ENCODE measurements at regions not wholly inside any gene's neighbourhood (a gene's known extent, or its start where the extent isn't known, plus 50 kb on each side); places are given as distances from the start of the nearest gene placed in this dataset.
A peak's percentile ranks its signal among the peaks of the same experiment; 100 is the strongest.

DNA sequence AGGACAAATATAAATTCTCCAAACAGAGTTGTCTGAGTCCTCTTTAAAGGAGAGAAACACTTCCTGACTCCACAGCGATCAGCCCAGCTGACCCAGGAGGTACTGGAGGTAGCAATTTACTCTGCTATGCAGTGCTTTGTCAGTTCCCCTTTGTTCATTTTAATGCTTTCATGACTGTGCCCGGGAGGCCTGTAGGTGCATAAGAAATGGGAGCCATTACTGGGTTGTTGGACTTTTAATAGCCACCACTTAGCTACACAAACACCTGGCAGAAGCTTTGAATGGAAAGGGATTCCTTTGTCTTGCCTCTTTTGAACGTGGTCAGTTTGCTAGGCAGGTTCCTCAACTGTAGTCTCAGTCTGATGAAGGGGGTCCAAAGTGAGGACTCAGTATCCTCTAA is 59.0 kb upstream of the AFF2 start:
- no peak for ATAC-seq
- Mint-ChIP-seq H3K9me3 (no peaks in the 10 kb centered on the region), H3K4me1 (no peaks in the 10 kb centered on the region), H3K36me3 (no peaks in the 10 kb centered on the region), H3K4me3 (no peak overlapping the region), H3K27ac (no peak overlapping the region), H3K27me3 (no peaks in the 10 kb centered on the region)

- H3K36me3 Mint-ChIP-seq, result no peaks in the 10 kb centered on the region
Observed at GRCh38 chrX:148443216-148443615, 57.2 kb upstream of the AFF2 start.

GRCh38 chrX:148448686-148449085 is 51.7 kb upstream of the AFF2 start:
- peaks cover 15% of the 10 kb centered on the region for H3K4me1 Mint-ChIP-seq
- H3K9me3 Mint-ChIP-seq, result no peaks in the 10 kb centered on the region
- peak; percentile 64 for ATAC-seq
- no peaks in the 10 kb centered on the region for H3K27me3 Mint-ChIP-seq
- H3K36me3 Mint-ChIP-seq, result no peaks in the 10 kb centered on the region
- H3K27ac Mint-ChIP-seq, result no peak overlapping the region
- no peak overlapping the region for H3K4me3 Mint-ChIP-seq

More at GRCh38 chrX:148443216-148443615, 57.2 kb upstream of the AFF2 start:
- Mint-ChIP-seq H3K27me3 (no peaks in the 10 kb centered on the region), H3K9me3 (no peaks in the 10 kb centered on the region), H3K4me3 (no peak overlapping the region), H3K4me1 (peaks cover 2% of the 10 kb centered on the region), H3K27ac (no peak overlapping the region)
- no peak for ATAC-seq

All from stimulated activated memory B cell treated with anti-CD40 and anti-IgM and Interleukin-4, amounts not matched to agents 10 μg/mL and 1 μg/mL and 100 μg/mL, for 72 hours (primary cell).